NCI-H146 treated with DMSO at 0.1 percent for 48 hours (cell line): ENCODE measurements at regions not wholly inside any gene's neighbourhood (a gene's known extent, or its start where the extent isn't known, plus 50 kb on each side); places are given as distances from the start of the nearest gene placed in this dataset.

Source experiments
- DNase-seq: peaks from one replicate; lab custom pipeline; 2025; ENCODE audit not compliant: unreplicated experiment; lab: John Stamatoyannopoulos, UW

DNA sequence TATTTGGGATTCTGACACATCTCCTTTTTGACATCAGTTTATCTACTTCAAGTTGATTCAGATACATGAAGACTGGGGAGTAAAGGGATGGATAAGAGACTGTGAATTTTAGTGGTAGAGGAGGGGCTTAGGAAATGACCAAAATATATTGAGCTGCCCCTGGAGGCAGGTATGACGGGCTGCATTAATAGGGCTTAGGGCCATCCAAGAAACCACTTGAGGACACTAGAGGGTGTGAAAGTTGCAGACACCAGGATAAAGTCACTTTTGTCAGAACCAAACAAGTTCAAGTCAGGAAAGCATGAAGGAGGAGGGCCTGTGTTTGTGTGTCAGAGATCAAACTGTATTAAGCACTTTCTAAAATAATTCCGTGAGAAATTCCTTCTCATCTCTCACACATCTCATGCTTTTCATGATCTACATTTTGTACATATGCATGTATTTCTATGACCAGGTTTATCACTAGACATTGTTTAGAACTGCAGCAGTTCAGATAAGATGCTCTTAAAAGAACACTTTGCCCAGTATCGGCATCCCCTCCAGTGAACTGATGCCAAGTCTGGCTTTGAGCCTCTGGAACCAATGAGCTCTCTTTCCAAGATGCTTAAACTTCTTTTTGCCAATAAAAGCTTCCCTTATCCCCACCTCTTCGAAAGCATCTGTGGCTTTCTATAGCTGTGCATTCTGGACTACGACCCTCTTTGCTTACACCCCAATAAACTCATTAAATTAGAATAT lies 136.9 kb downstream of the SLC38A1 start:
- DNase-seq, result no peak

GRCh38 chr12:46127656-46128055 lies 137.3 kb upstream of the SCAF11 start:
- no peak for DNase-seq

DNA sequence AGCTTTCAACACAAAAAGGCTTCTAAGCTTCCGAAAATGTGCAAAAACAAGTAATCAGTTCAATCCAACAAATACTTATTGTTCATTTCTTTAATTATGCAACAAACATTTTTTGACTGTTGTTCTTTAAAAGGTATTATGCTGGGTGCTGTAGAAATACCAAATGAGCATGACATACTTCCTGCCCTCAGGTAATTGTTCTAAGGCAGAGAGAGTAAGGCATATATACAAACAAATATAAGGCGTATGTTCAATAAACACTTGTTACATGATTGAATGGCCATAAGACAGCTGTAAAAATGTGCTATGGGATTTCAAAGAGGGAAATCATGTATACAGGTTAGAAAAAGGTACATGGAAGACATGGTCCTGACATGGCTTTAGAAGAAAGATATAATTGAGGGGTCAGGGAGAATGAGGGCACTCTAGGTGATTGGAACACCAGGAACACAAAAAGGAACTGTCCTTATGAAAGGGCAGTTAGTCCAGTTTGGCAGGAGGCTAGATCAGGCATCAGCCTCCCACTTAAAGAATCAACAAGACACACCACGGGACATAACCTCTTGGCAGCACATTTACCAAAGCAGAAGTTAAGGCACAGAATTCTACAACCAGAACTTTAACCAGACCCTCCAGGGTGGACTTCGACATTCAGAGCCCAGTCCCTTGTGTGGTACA lies 135.8 kb upstream of the SCAF11 start:
- DNase-seq, result no peak

DNA sequence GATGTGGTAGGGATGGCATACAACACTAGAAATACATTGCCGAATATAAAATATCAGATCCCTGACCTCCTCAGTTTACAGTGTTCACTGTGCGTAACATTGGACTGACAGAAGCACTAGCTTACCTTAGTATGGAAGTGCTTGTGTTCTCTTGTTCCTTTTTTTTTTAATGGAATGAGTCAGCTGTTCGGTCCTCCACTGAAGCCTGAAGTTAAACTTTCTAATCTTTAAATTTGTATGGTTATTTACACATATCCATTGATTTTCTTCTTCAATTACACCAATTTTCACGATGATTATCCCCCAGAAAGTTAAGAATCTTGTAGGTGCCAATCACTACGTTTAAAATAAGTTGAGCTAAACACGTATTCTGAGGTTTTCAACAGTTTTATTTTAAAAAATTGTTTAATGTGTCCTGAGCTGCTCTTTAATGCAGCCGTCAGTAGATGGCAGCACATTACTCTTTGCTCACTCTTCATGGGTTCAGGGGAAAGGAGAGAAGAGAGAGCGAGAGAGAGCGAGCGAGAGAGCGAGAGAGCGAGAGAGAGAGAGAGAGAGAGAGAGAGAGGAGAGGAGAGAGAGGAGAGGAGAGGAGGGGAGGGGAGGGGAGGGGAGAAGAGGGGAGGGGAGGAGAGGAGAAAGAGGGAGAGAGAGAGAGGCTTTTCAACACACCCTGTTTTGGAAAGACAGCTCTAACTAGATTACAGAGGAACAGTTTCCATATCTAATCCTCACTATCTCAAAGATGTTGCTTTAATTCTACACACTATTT lies 134.7 kb upstream of the SCAF11 start:
- DNase-seq, result peak; percentile 11

DNA sequence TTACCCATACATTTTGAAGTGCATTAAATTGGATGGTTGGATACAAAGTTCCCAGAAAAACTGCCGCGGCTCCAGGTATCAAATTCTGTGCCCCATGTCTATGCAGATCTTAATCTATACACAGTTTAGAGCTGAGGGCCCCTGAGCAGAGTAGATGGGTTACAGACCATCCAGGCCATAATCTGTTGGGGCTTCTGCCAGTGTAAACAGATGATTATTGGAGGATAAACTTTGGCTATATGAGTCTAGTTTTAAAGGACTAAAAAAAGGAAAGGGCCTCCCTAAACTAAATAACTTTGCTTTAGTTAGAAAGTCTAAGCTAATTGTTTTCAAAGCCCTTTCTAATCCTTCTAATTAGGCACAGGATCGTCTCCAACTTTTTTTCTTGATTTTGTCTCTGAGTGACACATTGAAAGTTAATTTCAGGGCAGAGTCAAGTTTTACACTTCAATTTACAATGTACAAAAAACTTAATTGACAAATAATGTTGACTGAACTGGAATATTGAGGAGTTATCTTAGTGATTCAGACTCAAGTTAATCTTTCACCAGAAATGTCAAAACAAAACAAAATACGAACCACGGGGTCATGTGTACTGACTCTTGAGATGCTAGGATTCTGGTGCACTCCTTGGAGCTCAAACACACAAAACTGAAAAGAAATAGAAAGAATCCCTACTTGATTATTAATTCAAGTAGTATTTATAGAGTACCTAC lies 133.9 kb upstream of the SCAF11 start:
- no peak for DNase-seq

DNA sequence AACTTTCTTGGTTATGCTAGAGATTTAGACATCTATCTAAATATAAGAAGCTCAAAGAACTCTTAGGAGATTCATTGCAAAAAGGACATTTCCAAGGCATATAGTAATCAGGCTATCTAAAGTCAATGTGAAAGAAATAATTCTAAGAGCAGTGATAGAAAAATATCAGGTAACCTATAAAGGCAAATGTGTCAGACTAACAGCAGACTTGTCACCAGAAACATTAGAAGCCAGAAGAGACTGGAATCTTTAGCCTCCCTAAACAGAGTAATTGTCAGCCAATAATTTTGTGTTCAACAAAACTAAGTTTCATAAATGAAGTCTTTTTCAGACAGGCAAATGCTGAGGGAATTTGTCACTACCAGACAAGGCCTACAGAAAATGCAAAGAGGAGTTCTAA lies 122.0 kb upstream of the SCAF11 start:
- no peak for DNase-seq

DNA sequence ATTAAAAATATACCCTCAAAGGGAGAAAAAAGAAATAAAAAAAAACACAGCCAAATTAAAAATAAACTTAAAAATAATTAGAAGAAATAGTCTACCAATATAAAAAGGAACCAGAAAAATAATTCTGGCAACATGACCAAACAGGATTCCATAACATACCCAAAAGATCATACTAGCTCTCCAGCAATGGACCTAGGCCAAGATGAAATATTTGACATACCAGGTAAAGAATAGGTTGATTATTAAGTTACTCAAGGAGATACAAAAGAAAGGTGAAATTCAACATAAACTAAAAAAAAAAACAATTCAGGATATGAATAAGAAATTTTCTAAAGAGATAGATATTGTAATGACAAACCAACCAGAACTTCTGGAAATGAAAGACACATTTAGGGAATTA lies 121.3 kb upstream of the SCAF11 start:
- DNase-seq, result no peak

DNA sequence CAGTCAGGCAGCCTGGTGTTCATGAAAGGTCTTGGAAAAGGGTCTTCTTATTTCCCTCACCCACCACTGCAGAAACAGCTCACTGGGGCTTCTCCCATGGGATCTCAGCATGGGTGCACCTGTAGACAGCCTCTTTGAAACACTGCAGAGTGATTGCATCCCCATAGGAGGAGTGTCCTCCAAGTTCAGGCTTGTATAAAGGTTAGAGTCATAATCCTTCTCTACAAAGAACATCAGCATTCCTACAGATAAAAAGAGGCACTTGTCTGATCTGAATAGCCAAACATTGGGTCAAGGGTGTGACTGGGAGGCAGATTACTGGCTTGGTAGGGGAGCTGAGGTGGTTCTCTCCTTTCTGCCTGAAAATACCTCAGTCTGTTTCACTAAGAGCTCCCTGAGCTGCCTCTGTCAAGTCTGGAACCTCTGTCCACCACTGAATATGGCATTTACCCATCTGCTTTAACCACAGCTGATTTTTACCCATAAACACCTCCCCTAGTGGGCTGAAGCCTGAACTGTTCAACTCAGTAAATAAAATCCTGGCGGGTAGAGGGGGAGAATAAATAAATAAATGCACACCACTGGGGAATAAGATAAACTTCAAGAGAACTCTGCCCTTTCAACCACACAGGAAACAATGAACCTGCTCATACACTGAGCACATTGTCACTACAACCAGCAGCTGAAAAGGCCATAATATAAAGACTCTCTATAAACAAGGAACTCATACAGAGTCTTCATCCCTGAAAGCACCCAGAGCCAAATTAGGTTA lies 120.7 kb upstream of the SCAF11 start:
- DNase-seq, result no peak

GRCh38 chr12:46110223-46110611 lies 119.8 kb upstream of the SCAF11 start:
- no peak for DNase-seq

- no peak for DNase-seq
Observed at GRCh38 chr12:46109343-46110222, 119.2 kb upstream of the SCAF11 start.

- DNase-seq, result no peak
Observed at GRCh38 chr12:46108721-46109120, 118.3 kb upstream of the SCAF11 start.

GRCh38 chr12:46107591-46107990 lies 117.2 kb upstream of the SCAF11 start:
- no peak for DNase-seq

- DNase-seq, result no peak
Observed at GRCh38 chr12:46105735-46106134, 115.4 kb upstream of the SCAF11 start.

GRCh38 chr12:46103559-46104383 lies 113.4 kb upstream of the SCAF11 start:
- DNase-seq, result no peak

DNA sequence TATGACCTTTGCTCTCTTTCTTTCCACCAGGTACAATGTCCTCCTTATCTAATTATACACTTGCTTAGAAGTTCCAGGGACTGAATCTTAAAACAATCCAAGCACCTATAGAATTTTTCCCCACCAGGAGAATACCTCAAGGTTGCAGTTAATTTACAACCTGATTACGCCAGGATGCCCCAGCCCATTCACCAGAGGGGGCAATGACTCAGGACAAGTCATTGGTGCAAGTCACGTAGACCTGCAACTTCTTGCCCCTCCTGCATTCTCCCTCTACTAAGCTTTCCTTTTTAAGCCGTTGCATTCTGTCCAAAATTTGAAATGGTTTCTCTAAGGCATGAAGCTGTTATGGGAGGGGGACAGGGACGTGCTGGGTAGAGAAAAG lies 111.1 kb upstream of the SCAF11 start:
- no peak for DNase-seq

- DNase-seq, result no peak
Observed at GRCh38 chr12:46100551-46101484, 110.4 kb upstream of the SCAF11 start.

GRCh38 chr12:46089414-46090162 lies 99.2 kb upstream of the SCAF11 start:
- no peak for DNase-seq
